ENCODE measurements at regions not wholly inside any gene's neighbourhood (a gene's known extent, or its start where the extent isn't known, plus 50 kb on each side); places are given as distances from the start of the nearest gene placed in this dataset.

GRCh38 chr10:33402220-33403073, 68.0 kb upstream of the NRP1 start:
- TF ChIP-seq CTCF (IDR thresholded peaks at IDR 0.05; ENCODE audit: low read depth, low read length, poor library complexity, severe bottlenecking) (no peak), EZH2phosphoT487 (IDR thresholded peaks at IDR 0.05; ENCODE audit: borderline replicate concordance, low read length) (no peak)
